Activated CD4-positive, alpha-beta T cell treated with anti-CD3 and anti-CD28 coated beads, Interleukin-2, amount 50 U/mL, for 16 hours (primary cell): ENCODE measurements at regions not wholly inside any gene's neighbourhood (a gene's known extent, or its start where the extent isn't known, plus 50 kb on each side); places are given as distances from the start of the nearest gene placed in this dataset.

Experiments
- DNase-seq: peaks from one replicate; pipeline ENCODE4 v3.0.0-alpha.2; 2020

- no peak for DNase-seq
Measured at GRCh38 chr13:22461854-22462490, 718.8 kb upstream of the SGCG start.

- DNase-seq = no peak
Measured at GRCh38 chr13:22463089-22463488, 717.7 kb upstream of the SGCG start.

- no peak for DNase-seq
Measured at GRCh38 chr13:22468045-22468444, 712.7 kb upstream of the SGCG start.

- DNase-seq = no peak
Measured at GRCh38 chr13:22468824-22469223, 712.0 kb upstream of the SGCG start.

GRCh38 chr13:22469452-22469851, 711.3 kb upstream of the SGCG start:
- DNase-seq = no peak

GRCh38 chr13:22470075-22470474, 710.7 kb upstream of the SGCG start:
- DNase-seq = no peak

- DNase-seq = no peak
Measured at GRCh38 chr13:22482496-22483000, 698.2 kb upstream of the SGCG start.

- DNase-seq = no peak
Measured at GRCh38 chr13:22483276-22483675, 697.5 kb upstream of the SGCG start.

GRCh38 chr13:22486490-22486889, 694.3 kb upstream of the SGCG start:
- no peak for DNase-seq

- no peak for DNase-seq
Measured at GRCh38 chr13:22487932-22488331, 692.8 kb upstream of the SGCG start.

- DNase-seq = no peak
Measured at GRCh38 chr13:22489771-22490170, 691.0 kb upstream of the SGCG start.

- no peak for DNase-seq
Measured at GRCh38 chr13:22495819-22496218, 685.0 kb upstream of the SGCG start.

GRCh38 chr13:22496803-22497508, 683.8 kb upstream of the SGCG start:
- no peak for DNase-seq

GRCh38 chr13:22497991-22498780, 682.6 kb upstream of the SGCG start:
- DNase-seq = no peak

- no peak for DNase-seq
Measured at GRCh38 chr13:22499919-22500318, 680.9 kb upstream of the SGCG start.

- DNase-seq = no peak
Measured at GRCh38 chr13:22505489-22505888, 675.3 kb upstream of the SGCG start.

GRCh38 chr13:22506096-22506691, 674.6 kb upstream of the SGCG start:
- DNase-seq = no peak

GRCh38 chr13:22517544-22517943, 663.2 kb upstream of the SGCG start:
- DNase-seq = no peak

- no peak for DNase-seq
Measured at GRCh38 chr13:22536851-22537250, 643.9 kb upstream of the SGCG start.

GRCh38 chr13:22538400-22538799, 642.4 kb upstream of the SGCG start:
- DNase-seq = no peak

GRCh38 chr13:22549126-22549525, 631.7 kb upstream of the SGCG start:
- DNase-seq = no peak

- DNase-seq = no peak
Measured at GRCh38 chr13:22561581-22561980, 619.2 kb upstream of the SGCG start.

- DNase-seq = no peak
Measured at GRCh38 chr13:22562116-22562515, 618.7 kb upstream of the SGCG start.
